ENCODE measurements at regions not wholly inside any gene's neighbourhood (a gene's known extent, or its start where the extent isn't known, plus 50 kb on each side); places are given as distances from the start of the nearest gene placed in this dataset.

GRCh38 chr4:154927126-154927680 lies 146.1 kb downstream of the RBM46 start:
- intact Hi-C loops (cut with micrococcal nuclease) = no loop called here
- ChIA-PET CTCF (no interaction called here), POLR2A (no interaction called here)
- H3K4me1 Mint-ChIP-seq = no peaks in the 10 kb centered on the region
- DNase-seq (no peak), ATAC-seq (ENCODE audit: low read depth) (no peak)
- H3K36me3 Mint-ChIP-seq (ENCODE audit: low read depth) = no peaks in the 10 kb centered on the region
- H3K27ac Mint-ChIP-seq = no peak overlapping the region
- H3K9me3 Mint-ChIP-seq = peaks cover 7% of the 10 kb centered on the region
- no peaks in the 10 kb centered on the region for H3K27me3 Mint-ChIP-seq
- H3K4me3 Mint-ChIP-seq = no peak overlapping the region
- TF ChIP-seq, protein P1, sequence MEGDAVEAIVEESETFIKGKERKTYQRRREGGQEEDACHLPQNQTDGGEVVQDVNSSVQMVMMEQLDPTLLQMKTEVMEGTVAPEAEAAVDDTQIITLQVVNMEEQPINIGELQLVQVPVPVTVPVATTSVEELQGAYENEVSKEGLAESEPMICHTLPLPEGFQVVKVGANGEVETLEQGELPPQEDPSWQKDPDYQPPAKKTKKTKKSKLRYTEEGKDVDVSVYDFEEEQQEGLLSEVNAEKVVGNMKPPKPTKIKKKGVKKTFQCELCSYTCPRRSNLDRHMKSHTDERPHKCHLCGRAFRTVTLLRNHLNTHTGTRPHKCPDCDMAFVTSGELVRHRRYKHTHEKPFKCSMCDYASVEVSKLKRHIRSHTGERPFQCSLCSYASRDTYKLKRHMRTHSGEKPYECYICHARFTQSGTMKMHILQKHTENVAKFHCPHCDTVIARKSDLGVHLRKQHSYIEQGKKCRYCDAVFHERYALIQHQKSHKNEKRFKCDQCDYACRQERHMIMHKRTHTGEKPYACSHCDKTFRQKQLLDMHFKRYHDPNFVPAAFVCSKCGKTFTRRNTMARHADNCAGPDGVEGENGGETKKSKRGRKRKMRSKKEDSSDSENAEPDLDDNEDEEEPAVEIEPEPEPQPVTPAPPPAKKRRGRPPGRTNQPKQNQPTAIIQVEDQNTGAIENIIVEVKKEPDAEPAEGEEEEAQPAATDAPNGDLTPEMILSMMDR (IDR thresholded peaks at IDR 0.05) = no peak

DNA sequence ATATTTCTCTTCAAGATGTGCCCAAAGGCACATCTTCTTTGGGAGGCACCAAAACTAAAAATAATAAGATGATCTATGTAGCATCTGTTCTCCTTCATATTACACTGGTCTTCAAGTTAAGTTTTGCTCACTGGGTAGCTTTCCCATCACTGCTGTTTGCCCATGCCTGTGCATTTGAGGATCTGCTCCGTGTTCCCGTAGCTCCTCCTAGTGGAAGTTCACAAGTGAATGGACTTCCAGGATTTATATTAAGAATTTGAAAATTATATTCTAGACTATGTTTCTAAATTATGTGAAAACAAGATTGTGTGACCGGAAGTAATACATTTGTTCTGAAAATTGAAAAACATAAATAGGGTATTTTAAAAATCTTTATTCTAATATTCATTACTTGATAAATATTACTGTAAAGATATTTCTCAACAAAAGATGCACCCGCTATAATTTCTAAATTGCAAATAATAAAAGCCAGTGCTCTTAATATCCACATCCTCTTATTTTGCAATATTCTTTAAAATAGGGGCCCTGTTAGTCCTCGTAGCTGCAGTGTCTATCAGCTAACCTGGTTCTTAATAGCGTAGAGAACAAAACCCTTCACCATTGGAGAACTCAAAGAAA lies 147.7 kb downstream of the RBM46 start:
- Mint-ChIP-seq H3K36me3 (ENCODE audit: low read depth) (no peaks in the 10 kb centered on the region), H3K27me3 (no peaks in the 10 kb centered on the region), H3K27ac (no peak overlapping the region), H3K4me3 (no peak overlapping the region), H3K9me3 (peaks cover 11% of the 10 kb centered on the region), H3K4me1 (no peaks in the 10 kb centered on the region)
- intact Hi-C loops (cut with micrococcal nuclease) = no loop called here
- DNase-seq = no peak
- TF ChIP-seq, protein P1 (IDR thresholded peaks at IDR 0.05) = no peak
- ATAC-seq (ENCODE audit: low read depth) = no peak
- CTCF ChIA-PET = no interaction called here
- POLR2A ChIA-PET = no interaction called here

- Mint-ChIP-seq H3K9me3 (peaks cover 11% of the 10 kb centered on the region), H3K4me3 (no peak overlapping the region), H3K4me1 (no peaks in the 10 kb centered on the region), H3K27ac (no peak overlapping the region), H3K27me3 (peaks cover 1% of the 10 kb centered on the region), H3K36me3 (ENCODE audit: low read depth) (no peaks in the 10 kb centered on the region)
- intact Hi-C loops (cut with micrococcal nuclease) = no loop called here
- TF ChIP-seq, protein P1 (IDR thresholded peaks at IDR 0.05) = no peak
- DNase-seq = no peak
- POLR2A ChIA-PET = no interaction called here
- CTCF ChIA-PET = no interaction called here
- ATAC-seq (ENCODE audit: low read depth) = no peak
Measured at GRCh38 chr4:154936873-154937272, 155.8 kb downstream of the RBM46 start.

DNA sequence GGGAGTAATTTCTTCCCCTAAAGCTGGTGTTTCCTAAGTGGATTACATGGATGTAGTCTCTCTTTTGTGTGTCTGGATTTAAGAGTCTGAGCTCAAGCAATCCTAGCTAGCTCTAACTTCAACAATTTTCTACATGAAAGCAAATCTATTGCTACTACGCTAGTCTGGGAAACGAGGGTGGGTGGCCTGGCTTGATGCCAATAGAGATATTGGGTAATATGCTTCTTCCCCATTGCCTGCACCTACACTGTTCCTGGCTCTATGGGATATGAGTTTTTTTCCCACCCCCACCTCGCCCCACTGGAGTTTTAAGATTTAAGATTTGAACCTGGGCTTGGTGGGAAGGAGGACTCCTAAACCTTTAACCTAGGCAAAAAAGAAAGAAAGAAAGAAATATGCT lies 158.8 kb downstream of the RBM46 start:
- Mint-ChIP-seq H3K27ac (no peak overlapping the region), H3K9me3 (peaks cover 4% of the 10 kb centered on the region), H3K4me3 (no peak overlapping the region), H3K4me1 (no peaks in the 10 kb centered on the region), H3K27me3 (peaks cover 1% of the 10 kb centered on the region), H3K36me3 (ENCODE audit: low read depth) (no peaks in the 10 kb centered on the region)
- intact Hi-C loops (cut with micrococcal nuclease) = no loop called here
- ATAC-seq (ENCODE audit: low read depth) (no peak), DNase-seq (no peak)
- TF ChIP-seq, protein P1 (IDR thresholded peaks at IDR 0.05) = no peak
- ChIA-PET POLR2A (no interaction called here), CTCF (interaction anchor here (1.0 kb wide), 1 partner anchor 69 kb away, joined by 3 read pairs; no protein-coding TSS in a partner anchor)

DNA sequence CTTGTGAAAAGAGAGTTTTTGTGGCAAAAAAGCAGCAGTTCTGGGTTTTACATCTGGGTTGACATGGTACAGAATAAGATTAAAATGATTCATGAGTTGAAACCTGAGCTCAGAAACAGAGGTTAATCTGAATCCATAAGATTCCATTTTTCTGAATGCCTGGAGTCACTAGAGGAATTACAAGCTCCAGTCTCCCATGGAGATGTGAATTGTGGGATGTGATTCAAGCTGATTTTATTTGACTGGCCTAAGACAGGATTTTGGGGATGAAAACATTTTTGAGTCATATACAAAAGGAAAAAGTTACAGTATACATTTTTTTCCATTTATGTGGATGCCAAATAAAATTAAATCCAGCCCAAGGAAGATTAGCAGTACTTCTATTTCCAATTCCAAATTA lies 161.1 kb downstream of the RBM46 start:
- intact Hi-C loops (cut with micrococcal nuclease) = no loop called here
- ATAC-seq (ENCODE audit: low read depth) (no peak), DNase-seq (no peak)
- Mint-ChIP-seq H3K4me3 (no peak overlapping the region), H3K9me3 (no peaks in the 10 kb centered on the region), H3K27me3 (peaks cover 1% of the 10 kb centered on the region), H3K36me3 (ENCODE audit: low read depth) (no peaks in the 10 kb centered on the region), H3K27ac (no peak overlapping the region), H3K4me1 (no peaks in the 10 kb centered on the region)
- ChIA-PET POLR2A (no interaction called here), CTCF (no interaction called here)
- TF ChIP-seq, protein P1 (IDR thresholded peaks at IDR 0.05) = no peak
